Astrocyte of the cerebellum (primary cell): ENCODE measurements at regions not wholly inside any gene's neighbourhood (a gene's known extent, or its start where the extent isn't known, plus 50 kb on each side); places are given as distances from the start of the nearest gene placed in this dataset.

Source experiments
- DNase-seq: peaks from one replicate; pipeline ENCODE4 v3.0.0-alpha.2; 2011; ENCODE audit warnings: low read depth
- H3K4me3 ChIP-seq: 2 replicates; pipeline ENCODE4 v1.5.1; 2011; ENCODE audit warnings: mild to moderate bottlenecking, low read depth, low read length, moderate library complexity
- CTCF ChIP-seq: IDR thresholded peaks from 2 replicates; pipeline ENCODE4 v1.5.1; 2012; ENCODE audit warnings: low read length, low read depth, moderate library complexity, mild to moderate bottlenecking; ENCODE audit errors: missing control alignments
- in situ Hi-C: cut with HindIII; loops from 2 replicates; pipeline ENCODE4 v1.10.0; 2017; ENCODE audit warnings: low sequenced_read_pairs

- no peak for TF ChIP-seq CTCF
- no peak overlapping the region for H3K4me3 ChIP-seq
- in situ Hi-C loops = no loop called here
- DNase-seq = no peak
Observed at GRCh38 chr13:109650861-109651260, 135.5 kb downstream of the IRS2 start.

GRCh38 chr13:109649713-109650112, 136.7 kb downstream of the IRS2 start:
- TF ChIP-seq CTCF = no peak
- DNase-seq = no peak
- no peak overlapping the region for H3K4me3 ChIP-seq
- in situ Hi-C loops = no loop called here

GRCh38 chr13:109647699-109648098, 138.7 kb downstream of the IRS2 start:
- no peak for TF ChIP-seq CTCF
- in situ Hi-C loops = no loop called here
- DNase-seq = no peak
- H3K4me3 ChIP-seq = no peak overlapping the region

GRCh38 chr13:109647053-109647452, 139.3 kb downstream of the IRS2 start:
- TF ChIP-seq CTCF = no peak
- no peak overlapping the region for H3K4me3 ChIP-seq
- in situ Hi-C loops = no loop called here
- DNase-seq = no peak

- TF ChIP-seq CTCF = no peak
- in situ Hi-C loops = no loop called here
- no peak for DNase-seq
- H3K4me3 ChIP-seq = no peak overlapping the region
Observed at GRCh38 chr13:109646423-109646822, 140.0 kb downstream of the IRS2 start.

DNA sequence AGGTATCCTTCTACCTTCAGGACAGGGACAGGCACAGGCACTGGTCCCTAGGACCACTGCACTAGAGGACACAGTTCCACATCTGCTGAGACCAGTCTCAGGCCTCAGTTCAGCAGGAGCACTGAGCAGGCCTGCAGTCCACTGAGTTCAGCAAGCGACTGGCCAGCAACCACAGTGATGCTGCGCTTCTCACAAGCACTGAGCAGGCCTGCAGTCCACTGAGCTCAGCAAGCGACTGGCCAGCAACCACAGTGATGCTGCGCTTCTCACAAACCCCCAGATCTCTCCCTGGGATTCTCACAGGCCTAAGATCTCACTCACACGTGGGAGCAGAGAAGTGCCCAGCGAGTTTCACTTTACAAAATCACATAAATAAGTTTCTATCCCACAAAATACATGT, 140.6 kb downstream of the IRS2 start:
- no peak for DNase-seq
- no peak overlapping the region for H3K4me3 ChIP-seq
- in situ Hi-C loops = no loop called here
- no peak for TF ChIP-seq CTCF

- no peak overlapping the region for H3K4me3 ChIP-seq
- TF ChIP-seq CTCF = no peak
- in situ Hi-C loops = no loop called here
- DNase-seq = no peak
Observed at GRCh38 chr13:109644956-109645355, 141.4 kb downstream of the IRS2 start.
